GM23338 (cell line): ENCODE measurements at regions not wholly inside any gene's neighbourhood (a gene's known extent, or its start where the extent isn't known, plus 50 kb on each side); places are given as distances from the start of the nearest gene placed in this dataset.
A peak's percentile ranks its signal among the peaks of the same experiment; 100 is the strongest.

Source experiments
- ATAC-seq: fragments of 200-7000 bp; cut with Tn5 transposase; 3 replicates; pipeline ENCODE4 v1.9.1; 2020
- DNase-seq: peaks from one replicate; pipeline ENCODE4 v3.0.0-alpha.2; 2015; ENCODE audit warnings: low spot score
- H2AFZ ChIP-seq: fragments of 200-600 bp; sonication (generic); 2 replicates; pipeline ENCODE4 v1.8.0; 2016; ENCODE audit warnings: antibody characterized with exemption, mild to moderate bottlenecking, moderate library complexity
- H3F3A ChIP-seq: fragments of 200-600 bp; sonication (generic); replicated peaks from 2 replicates; pipeline ENCODE4 v1.8.0; 2017; ENCODE audit warnings: antibody characterized with exemption, mixed run types, low read depth
- H3K27ac ChIP-seq: fragments of 200-600 bp; sonication (generic); 2 replicates; pipeline ENCODE4 v1.6.1; 2016; ENCODE audit warnings: low read depth
- H3K27me3 ChIP-seq: fragments of 200-600 bp; sonication (generic); 2 replicates; pipeline ENCODE4 v1.8.0; 2016; ENCODE audit warnings: mild to moderate bottlenecking, mixed run types, moderate library complexity; ENCODE audit not compliant: insufficient read depth
- H3K36me3 ChIP-seq: fragments of 200-600 bp; sonication (generic); 2 replicates; pipeline ENCODE4 v1.8.0; 2016; ENCODE audit warnings: mild to moderate bottlenecking; ENCODE audit not compliant: insufficient read depth
- H3K4me1 ChIP-seq: fragments of 200-600 bp; sonication (generic); 2 replicates; pipeline ENCODE4 v1.8.0; 2016; ENCODE audit warnings: mild to moderate bottlenecking, moderate library complexity; ENCODE audit not compliant: insufficient read depth
- H3K4me2 ChIP-seq: fragments of 200-600 bp; sonication (generic); 2 replicates; pipeline ENCODE4 v1.7.1; 2017; ENCODE audit warnings: mixed run types
- H3K4me3 ChIP-seq: fragments of 200-600 bp; sonication (generic); 2 replicates; pipeline ENCODE4 v1.6.1; 2016; ENCODE audit warnings: mixed run types
- H3K79me2 ChIP-seq: fragments of 200-600 bp; sonication (generic); replicated peaks from 2 replicates; pipeline ENCODE4 v1.8.0; 2017; ENCODE audit warnings: mild to moderate bottlenecking; ENCODE audit not compliant: insufficient read depth
- H3K9me2 ChIP-seq: fragments of 200-600 bp; sonication (generic); 2 replicates; pipeline ENCODE4 v1.8.0; 2017; ENCODE audit not compliant: insufficient read depth
- H4K20me1 ChIP-seq: fragments of 200-600 bp; sonication (generic); replicated peaks from 2 replicates; pipeline ENCODE4 v1.8.0; 2017; ENCODE audit warnings: mild to moderate bottlenecking; ENCODE audit not compliant: insufficient read depth
- H3K27ac Mint-ChIP-seq: 2 replicates; pipeline ENCODE4 v1.8.0; 2020; ENCODE audit warnings: inconsistent platforms, mild to moderate bottlenecking, moderate library complexity, mixed read lengths
- H3K27me3 Mint-ChIP-seq: 3 replicates; pipeline ENCODE4 v1.8.0; 2022; ENCODE audit warnings: low read depth, mild to moderate bottlenecking, moderate library complexity, mixed read lengths, inconsistent platforms; ENCODE audit not compliant: insufficient read depth, poor library complexity
- H3K36me3 Mint-ChIP-seq: 3 replicates; pipeline ENCODE4 v1.8.0; 2021; ENCODE audit warnings: low read depth, mild to moderate bottlenecking, inconsistent platforms, moderate library complexity, mixed read lengths
- H3K4me1 Mint-ChIP-seq: 3 replicates; pipeline ENCODE4 v1.8.0; 2020; ENCODE audit warnings: mild to moderate bottlenecking, inconsistent platforms, mixed read lengths
- H3K4me3 Mint-ChIP-seq: 3 replicates; pipeline ENCODE4 v1.8.0; 2021; ENCODE audit warnings: moderate library complexity, mild to moderate bottlenecking, inconsistent platforms, mixed read lengths
- H3K9me3 Mint-ChIP-seq: 3 replicates; pipeline ENCODE4 v1.8.0; 2020; ENCODE audit warnings: moderate library complexity, mild to moderate bottlenecking, inconsistent platforms, mixed read lengths
- EZH2 ChIP-seq: fragments of 200-600 bp; sonication (generic); IDR thresholded peaks from one replicate; pipeline ENCODE4 v1.8.0; 2017; ENCODE audit warnings: antibody characterized with exemption, mild to moderate bottlenecking, low read depth; ENCODE audit not compliant: unreplicated experiment
- EZH2phosphoT487 ChIP-seq: fragments of 200-600 bp; sonication (generic); IDR thresholded peaks from one replicate; pipeline ENCODE4 v1.8.1; 2018; ENCODE audit warnings: antibody characterized with exemption; ENCODE audit not compliant: unreplicated experiment
- JUNB ChIP-seq: IDR thresholded peaks from one replicate; pipeline ENCODE4 v1.6.1; 2016; ENCODE audit warnings: antibody characterized with exemption; ENCODE audit not compliant: unreplicated experiment
- NANOG ChIP-seq: IDR thresholded peaks from 2 replicates; pipeline ENCODE4 v1.6.1; 2016; ENCODE audit warnings: antibody characterized with exemption, borderline replicate concordance
- POLR2AphosphoS5 ChIP-seq: IDR thresholded peaks from 2 replicates; pipeline ENCODE4 v1.6.1; 2016; ENCODE audit warnings: antibody characterized with exemption, low read depth
- REST ChIP-seq: IDR thresholded peaks from one replicate; pipeline ENCODE4 v1.6.1; 2018; ENCODE audit warnings: antibody characterized with exemption; ENCODE audit not compliant: unreplicated experiment
- STAT1 ChIP-seq: IDR thresholded peaks from one replicate; pipeline ENCODE4 v1.6.1; 2016; ENCODE audit warnings: antibody characterized with exemption; ENCODE audit not compliant: unreplicated experiment
- ZNF114 ChIP-seq: fragments of 250-450 bp; sonication (Bioruptor Pico); IDR thresholded peaks from 2 replicates; pipeline ENCODE4 v1.5.0; 2020; ENCODE audit warnings: mild to moderate bottlenecking, moderate library complexity
- ZNF331 ChIP-seq: fragments of 250-450 bp; sonication (Bioruptor Pico); IDR thresholded peaks from 2 replicates; pipeline ENCODE4 v1.5.0; 2020; ENCODE audit warnings: low read depth, mild to moderate bottlenecking, moderate library complexity
- ZNF462 ChIP-seq: fragments of 250-450 bp; sonication (Bioruptor Pico); IDR thresholded peaks from 2 replicates; pipeline ENCODE4 v1.5.0; 2020; ENCODE audit warnings: mild to moderate bottlenecking, moderate library complexity

- H3K36me3 ChIP-seq = no peaks in the 10 kb centered on the region
- H3K27ac Mint-ChIP-seq = no peak overlapping the region
- H3K27ac ChIP-seq = peak overlapping the region; percentile 81
- H3K27me3 Mint-ChIP-seq = no peaks in the 10 kb centered on the region
- no peaks in the 10 kb centered on the region for H3K79me2 ChIP-seq
- H3K4me1 Mint-ChIP-seq = peaks cover 34% of the 10 kb centered on the region
- no peaks in the 10 kb centered on the region for H3K36me3 Mint-ChIP-seq
- no peak overlapping the region for H3K4me3 ChIP-seq
- no peak overlapping the region for H2AFZ ChIP-seq
- peaks cover 32% of the 10 kb centered on the region for H3K4me1 ChIP-seq
- peak overlapping the region; percentile 50; the same call in 1 of the 2 replicates for H3K4me2 ChIP-seq
- H4K20me1 ChIP-seq = no peaks in the 10 kb centered on the region
- no peak for DNase-seq
- no peaks in the 10 kb centered on the region for H3K27me3 ChIP-seq
- no peaks in the 10 kb centered on the region for H3K9me3 Mint-ChIP-seq
- TF ChIP-seq NANOG (no peak), JUNB (no peak)
- ATAC-seq = no peak
- H3K9me2 ChIP-seq = peaks cover 10% of the 10 kb centered on the region
- H3F3A ChIP-seq = no peaks in the 10 kb centered on the region
- no peak overlapping the region for H3K4me3 Mint-ChIP-seq
These were observed 1019.2 kb downstream of the TTLL7 start for GRCh38 chr1:82979593-82980236.

GRCh38 chr1:82978461-82979324 lies 1020.2 kb downstream of the TTLL7 start:
- peaks cover 32% of the 10 kb centered on the region for H3K4me1 ChIP-seq
- H3K9me3 Mint-ChIP-seq = no peaks in the 10 kb centered on the region
- no peaks in the 10 kb centered on the region for H4K20me1 ChIP-seq
- H3K4me1 Mint-ChIP-seq = peaks cover 34% of the 10 kb centered on the region
- H3F3A ChIP-seq = no peaks in the 10 kb centered on the region
- no peaks in the 10 kb centered on the region for H3K36me3 Mint-ChIP-seq
- H2AFZ ChIP-seq = 0 out of 2 replicates have a peak overlapping the region, but pooled peaks have one; percentile 0
- H3K36me3 ChIP-seq = no peaks in the 10 kb centered on the region
- no peaks in the 10 kb centered on the region for H3K27me3 Mint-ChIP-seq
- H3K9me2 ChIP-seq = peaks cover 11% of the 10 kb centered on the region
- peak overlapping the region; percentile 72 for H3K27ac Mint-ChIP-seq
- no peak overlapping the region for H3K4me3 ChIP-seq
- H3K4me2 ChIP-seq = peak overlapping the region; percentile 50
- peak; percentile 73 for DNase-seq
- H3K4me3 Mint-ChIP-seq = no peak overlapping the region; the same call in 2 of the 3 replicates
- ATAC-seq = peak; percentile 89
- no peaks in the 10 kb centered on the region for H3K27me3 ChIP-seq
- H3K79me2 ChIP-seq = no peaks in the 10 kb centered on the region
- H3K27ac ChIP-seq = peak overlapping the region; percentile 81
- no peak for TF ChIP-seq STAT1
- TF ChIP-seq ZNF331 (CRISPR knock-in tag) = no peak
- no peak for TF ChIP-seq ZNF114 (CRISPR knock-in tag)
- TF ChIP-seq ZNF462 (CRISPR knock-in tag) = peak; percentile 40; the same call in 1 of the 2 replicates
- TF ChIP-seq POLR2AphosphoS5 = no peak
- TF ChIP-seq REST = no peak
- TF ChIP-seq JUNB = no peak
- TF ChIP-seq NANOG = peak; percentile 68; the same call in 1 of the 2 replicates
- TF ChIP-seq EZH2phosphoT487 = no peak
- no peak for TF ChIP-seq EZH2
